ENCODE measurements at regions not wholly inside any gene's neighbourhood (a gene's known extent, or its start where the extent isn't known, plus 50 kb on each side); places are given as distances from the start of the nearest gene placed in this dataset.

DNA sequence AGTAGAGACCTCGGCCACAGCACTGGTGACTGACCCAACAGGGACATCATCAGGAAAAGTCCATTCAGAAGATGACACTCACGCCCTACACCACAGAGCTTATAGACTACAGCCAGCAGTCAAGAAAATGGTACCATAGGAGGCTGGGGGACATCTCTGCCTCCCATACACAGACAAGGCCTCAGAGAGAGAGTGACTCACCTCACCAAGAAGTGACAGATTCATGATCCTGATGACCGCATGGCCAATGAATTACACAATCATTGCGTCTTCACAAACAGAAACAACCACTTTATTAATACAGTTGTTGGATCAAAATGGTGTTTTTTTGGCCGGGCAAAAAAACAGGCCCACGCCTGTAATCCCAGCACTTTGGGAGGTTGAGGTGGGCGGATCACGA is 260.8 kb upstream of the TSHZ3 start:
- DNase-seq, result no peak

DNA sequence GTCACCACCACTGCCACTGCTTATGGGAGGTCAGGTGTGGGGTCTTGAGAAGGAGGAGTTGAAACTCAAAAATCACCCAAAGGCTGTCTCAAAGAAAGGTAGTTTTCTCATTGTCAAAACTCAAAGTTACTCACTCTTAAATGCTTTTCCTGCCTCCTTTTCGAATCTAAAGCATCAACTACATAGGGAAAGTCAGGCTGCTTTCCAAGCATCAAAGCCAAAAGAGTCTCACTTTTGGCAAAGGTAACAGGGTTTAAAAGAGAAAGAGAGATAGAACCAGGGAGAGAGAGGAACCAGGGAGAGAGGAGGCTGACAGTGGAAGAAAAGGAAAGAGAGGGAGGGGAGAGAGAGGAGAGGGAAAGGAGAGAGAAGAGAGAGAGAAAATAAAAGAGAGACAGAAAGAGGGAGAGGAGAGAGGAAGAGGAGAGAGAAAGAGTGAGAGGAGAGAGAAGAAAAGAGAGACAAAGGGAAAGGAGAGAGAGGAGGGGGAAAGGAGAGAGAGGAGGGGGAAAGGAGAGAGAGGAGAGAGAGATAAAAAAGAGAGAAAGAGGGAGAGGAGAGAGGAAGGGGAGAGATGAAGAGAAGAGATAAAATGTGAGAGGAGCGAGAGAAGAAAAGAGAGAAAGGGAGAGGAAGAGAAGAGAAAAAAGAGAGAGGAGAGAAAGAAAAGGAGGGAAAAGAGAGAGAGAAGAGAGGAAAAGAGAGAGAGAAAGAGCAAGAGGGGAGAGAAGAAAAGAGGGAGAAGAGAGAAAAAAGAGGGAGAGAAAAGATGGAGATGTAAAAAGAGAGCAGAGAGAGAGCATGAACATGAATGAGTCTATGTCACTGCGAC is 262.0 kb upstream of the TSHZ3 start:
- DNase-seq, result no peak

DNA sequence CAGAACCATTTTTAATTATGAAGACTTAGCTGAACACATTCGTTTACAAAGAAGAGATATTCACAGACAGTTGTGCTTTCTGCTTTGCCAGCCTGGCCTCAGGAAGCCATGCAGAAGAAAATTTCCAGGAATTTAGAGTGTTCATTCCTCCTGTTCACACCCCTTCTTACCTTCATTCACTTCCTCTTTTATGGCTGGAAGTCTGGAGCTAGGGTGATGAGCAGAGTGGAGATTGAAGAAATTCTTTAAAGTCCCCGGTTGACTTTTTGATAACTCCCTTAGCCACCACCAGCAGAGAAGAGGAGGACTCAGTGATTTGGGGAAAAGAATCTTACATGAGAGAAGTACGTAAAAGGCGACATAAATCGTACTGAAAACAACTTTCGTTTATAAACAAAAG is 263.6 kb upstream of the TSHZ3 start:
- DNase-seq, result no peak

DNA sequence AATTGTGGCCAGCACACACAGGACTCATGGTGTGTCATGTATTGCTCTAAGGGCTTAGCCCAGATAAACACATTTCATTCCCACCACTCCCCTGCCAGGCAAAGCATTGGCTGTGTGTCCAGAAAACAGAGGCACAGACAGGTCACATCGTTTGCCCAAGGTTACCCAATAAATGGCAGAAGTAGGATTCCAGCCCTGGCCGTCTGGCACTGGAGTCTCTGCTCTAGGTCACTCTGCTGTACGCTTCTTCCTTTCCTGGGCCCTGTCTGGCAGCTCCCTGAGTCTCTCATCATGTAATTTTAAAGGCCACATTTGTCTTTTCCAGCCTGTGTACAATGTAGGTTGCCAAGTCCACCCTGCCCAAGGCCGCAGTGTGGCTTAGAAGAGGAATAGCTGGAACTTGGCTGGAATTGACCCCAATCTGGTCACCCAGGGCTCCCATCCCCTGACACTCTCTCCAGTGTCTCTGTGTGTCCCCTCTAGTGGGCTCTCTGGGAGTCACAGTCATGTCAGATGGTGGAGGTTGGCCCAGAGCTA is 264.5 kb upstream of the TSHZ3 start:
- no peak for DNase-seq

DNA sequence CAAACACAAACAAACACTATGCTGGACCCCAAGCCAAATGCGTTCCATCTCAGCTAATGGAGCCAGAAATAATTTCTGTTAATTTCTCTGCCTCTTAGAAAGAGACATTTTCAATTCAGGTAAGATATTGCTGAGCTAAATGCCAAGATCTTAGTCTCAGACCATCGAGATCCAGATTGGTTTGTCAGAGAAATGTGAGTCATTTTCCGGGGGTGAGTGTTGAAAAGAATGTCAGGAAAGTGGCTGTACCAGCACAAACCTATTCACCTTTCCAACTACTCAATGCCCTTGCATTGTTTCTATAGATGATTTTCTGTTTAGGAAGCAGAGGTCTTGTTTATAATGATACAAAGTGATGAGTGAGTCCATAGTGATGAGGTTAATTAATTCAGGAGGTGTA is 266.8 kb upstream of the TSHZ3 start:
- DNase-seq, result no peak

DNA sequence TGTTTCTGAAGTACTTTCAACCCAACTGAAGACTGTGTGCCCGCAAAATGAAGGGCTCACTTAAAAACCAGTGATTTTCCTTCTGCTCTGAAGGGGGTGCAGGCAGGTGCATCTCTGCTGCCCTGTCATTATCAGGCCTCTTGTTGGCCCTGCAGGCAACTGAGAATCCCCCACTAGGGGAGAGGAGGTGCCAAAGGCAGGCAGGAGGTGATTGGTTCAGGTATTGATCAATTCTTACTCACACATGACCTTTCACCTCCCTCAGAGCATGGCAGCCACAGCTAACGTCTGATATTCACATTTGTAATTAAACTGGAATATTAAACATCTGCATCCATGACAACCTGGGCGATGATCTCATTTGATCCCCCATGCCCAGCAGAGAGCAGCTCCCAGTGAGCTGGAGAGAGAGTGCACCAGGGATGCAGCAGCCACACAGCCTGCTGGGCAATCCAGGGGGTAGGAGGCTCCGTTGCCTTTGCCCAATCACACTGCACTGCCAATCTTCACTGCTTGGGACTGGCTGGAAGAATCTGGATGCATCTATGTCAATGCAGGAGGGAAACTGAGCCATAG is 267.9 kb upstream of the TSHZ3 start:
- DNase-seq, result no peak

DNA sequence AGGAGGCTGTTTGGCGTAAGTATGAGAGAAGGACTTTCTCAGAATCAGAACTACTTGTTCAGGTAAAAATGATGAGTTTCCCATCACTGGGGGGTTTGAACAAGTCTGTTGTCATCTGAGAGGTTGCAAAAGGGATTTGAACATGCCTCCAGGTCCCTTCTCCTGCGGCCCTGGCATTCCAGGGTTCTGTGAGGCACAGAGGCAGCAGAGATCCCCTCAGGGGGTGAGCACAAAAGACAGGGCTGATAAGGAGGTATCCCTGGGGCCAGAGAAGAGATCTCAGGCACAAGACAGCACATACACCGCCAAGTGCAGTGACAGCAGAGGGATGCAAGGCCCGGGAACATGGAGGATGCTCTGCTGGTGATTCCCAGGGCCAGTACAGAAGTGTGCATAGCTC is 275.8 kb upstream of the TSHZ3 start:
- no peak for DNase-seq

DNA sequence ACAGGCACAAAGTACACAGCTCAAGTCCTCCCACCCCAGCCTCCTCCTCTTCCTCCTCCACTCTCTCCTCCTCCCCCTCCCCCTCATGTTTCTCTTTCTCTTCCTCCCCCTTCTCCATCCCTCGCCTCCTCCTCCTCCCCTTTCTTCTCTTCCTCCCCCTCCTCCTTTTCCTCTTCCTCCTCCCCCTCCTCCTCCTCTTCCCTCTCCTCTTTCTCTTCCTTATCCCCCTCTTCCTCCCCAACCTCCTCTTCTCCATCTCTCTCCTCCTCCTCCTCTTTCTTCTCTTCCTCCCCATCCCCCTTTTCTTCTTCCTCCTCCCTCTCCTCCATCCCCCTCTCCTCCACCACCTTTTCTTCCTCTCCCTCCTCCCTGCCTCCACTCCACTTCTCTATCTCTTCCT is 276.3 kb upstream of the TSHZ3 start:
- no peak for DNase-seq

DNA sequence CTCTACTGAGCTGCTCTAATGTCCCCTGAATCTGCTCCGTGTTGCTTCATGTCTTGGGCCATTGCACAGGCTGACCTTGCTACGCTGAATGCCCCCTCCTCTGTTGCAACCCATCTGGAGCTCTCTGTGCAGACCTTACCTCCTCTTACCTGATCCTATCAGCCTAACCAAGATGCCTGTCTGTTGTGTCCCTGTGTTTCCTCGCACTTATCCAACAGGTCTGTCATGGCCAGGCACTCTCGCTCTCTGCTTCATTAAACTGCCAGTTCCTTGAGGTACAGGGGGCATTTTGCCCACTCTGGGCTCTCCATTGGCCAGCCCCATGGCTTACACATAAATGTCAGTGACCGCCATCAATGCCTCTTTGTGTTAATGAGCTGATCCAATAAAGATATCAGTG is 277.7 kb upstream of the TSHZ3 start:
- DNase-seq, result no peak

DNA sequence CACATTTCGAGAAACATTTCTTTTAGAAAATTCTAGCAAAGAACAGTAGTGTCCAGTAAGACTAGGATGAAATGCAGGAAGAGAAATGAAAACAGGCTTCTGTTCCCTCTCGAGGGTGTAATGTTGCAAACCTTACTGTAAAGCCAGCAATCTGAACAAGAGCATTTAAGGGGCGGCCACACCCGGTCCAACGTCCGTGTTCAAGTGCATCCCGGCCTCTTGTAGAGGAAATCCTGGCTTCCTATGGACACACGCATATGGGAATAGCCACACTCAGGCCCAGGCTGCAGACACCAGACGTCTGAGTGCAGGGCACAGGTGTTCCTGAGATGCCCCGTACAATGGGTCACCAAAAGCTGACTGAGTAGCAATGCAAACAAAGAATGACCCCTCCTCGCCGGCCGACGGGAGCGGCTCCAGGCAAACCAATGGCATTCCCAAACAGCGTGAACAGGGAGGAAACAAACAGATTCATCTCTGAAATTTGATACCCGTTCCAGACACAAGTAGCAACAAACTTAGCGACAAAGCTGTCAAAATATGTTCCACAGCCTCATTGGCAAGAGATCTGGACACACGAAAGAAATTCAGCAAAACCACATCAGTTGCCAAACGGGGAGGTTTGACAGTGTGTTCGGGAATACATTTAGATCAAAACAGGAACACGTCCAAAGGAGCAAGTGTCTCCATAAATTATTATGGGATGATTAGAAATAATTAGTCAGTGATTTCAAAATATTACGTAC is 278.6 kb upstream of the TSHZ3 start:
- DNase-seq, result no peak

DNA sequence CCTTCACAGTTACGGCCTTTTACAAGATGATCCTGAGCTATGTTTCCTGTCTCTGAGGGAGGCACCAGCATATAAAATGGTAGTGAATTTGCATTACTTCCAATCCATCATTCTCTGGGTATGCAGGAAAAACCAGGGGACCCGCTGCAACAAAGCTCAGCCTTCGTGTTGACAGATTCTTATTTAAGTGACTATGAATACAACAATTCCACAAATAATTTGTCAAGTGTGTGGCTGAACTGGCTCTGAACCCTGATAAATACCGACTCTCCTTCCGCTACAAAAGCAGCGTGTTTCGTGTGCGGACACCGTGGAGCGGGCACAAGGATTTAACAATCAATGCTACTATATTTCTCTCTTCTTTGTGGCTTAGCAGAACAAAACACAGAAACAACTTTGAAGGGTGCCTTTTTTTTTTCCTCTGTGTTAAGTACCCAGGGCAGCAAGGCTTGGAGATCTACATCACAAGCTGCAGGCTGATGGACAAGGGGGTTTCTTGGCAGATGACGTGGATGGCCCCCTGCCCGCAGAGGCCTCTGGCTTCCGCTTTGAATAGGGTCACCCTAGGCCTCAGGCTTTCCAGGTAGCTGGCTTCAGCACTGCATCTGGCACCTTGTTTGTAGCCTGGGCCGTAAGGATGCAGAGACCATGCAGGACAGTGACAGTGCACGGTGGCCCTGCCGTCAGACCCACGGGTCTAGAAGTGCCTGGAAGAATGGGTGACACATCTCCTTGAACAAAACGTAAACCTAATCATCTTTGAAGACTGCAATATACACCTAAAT is 280.5 kb upstream of the TSHZ3 start:
- no peak for DNase-seq

DNA sequence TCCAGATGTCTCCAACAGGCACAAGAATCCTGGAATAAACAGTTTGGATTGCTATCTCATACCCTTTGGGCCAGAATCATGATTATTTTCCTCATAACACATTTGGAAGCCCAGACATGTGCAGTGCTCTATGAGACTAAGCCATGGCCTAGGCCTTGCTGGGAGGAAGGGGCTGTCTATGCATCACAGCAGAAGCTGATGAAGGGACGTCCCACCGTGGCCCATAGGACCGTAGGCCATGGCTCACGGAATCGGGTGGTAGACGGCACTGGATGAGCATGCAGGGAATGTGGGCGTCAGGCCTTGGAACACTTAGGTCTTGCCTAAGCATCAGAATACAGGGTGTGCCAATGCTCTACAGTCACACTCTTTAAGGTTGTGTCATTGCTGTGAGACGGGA is 283.8 kb upstream of the TSHZ3 start:
- DNase-seq, result no peak

DNA sequence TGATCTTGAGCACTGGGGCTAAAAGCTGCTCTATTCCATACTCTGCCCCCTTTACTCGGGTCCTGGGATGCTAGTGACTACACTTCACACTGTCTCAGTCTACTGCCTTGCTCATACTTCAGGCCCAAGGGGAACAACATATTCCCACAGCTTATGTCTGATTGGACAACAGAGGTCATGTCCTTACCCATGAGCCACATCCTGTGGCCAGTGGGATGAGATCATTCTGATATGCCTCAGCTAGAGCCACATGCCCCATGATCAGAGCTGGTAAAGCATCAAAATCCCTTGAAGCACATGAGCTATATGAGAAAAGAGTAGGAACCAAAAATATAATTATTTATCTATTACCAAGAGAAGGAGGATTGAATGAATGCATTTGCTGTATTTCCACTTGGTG is 290.1 kb upstream of the TSHZ3 start:
- no peak for DNase-seq

DNA sequence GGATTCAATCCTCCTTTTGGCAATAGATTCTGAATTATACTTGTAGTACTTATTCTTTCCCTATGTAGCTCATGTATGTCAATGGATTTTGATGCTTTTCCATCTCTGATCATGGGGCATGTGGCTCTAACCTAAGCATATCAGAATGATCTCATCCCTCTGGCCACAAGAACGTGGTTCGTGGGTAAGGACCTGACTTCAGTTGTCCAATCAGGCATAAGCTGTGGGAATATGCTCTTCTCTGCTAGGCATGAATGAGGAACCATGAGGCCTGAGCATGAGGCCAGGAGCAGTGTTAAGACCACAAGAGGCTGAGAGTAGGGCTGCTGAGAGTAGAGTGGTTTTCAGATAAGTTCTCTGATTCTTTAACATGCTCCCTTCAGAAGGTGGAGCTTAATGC is 292.4 kb upstream of the TSHZ3 start:
- no peak for DNase-seq

DNA sequence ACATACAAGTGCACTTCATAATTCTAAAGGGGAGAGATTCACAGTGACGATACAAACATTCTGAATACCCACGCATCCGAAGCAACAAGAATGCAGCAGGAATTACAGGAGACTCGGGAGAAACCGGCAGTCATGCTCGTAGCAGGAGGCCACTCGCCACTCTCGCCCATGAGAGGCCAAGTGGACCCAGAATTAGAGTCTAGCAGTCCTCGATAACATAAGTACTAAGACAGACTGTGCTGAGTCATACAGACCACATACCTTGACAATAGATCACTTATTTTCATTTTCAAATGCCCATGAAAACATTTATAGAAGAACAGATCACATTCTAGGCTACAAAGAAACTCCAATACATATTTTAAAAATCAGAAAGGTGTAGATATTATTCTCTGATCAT is 299.1 kb upstream of the TSHZ3 start:
- DNase-seq, result no peak

DNA sequence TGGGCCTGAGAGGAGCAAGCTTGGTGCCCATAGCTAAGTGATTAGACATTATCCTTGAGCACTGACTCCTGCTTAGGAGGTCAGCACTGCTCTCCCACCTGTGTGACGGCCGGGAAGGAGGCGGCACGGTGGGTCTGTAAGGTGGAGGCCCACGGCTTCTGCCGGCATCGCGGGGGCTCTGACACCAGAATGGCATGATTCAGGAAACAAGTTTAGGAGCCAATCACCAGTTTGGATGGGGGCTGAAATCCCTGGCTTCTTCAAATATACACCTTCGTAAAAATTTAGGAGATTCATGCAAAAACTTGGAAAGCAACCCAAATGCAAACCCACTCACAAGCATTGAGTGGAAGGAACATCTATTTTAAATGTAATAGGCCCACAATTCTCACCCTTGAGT is 307.3 kb upstream of the TSHZ3 start:
- no peak for DNase-seq

DNA sequence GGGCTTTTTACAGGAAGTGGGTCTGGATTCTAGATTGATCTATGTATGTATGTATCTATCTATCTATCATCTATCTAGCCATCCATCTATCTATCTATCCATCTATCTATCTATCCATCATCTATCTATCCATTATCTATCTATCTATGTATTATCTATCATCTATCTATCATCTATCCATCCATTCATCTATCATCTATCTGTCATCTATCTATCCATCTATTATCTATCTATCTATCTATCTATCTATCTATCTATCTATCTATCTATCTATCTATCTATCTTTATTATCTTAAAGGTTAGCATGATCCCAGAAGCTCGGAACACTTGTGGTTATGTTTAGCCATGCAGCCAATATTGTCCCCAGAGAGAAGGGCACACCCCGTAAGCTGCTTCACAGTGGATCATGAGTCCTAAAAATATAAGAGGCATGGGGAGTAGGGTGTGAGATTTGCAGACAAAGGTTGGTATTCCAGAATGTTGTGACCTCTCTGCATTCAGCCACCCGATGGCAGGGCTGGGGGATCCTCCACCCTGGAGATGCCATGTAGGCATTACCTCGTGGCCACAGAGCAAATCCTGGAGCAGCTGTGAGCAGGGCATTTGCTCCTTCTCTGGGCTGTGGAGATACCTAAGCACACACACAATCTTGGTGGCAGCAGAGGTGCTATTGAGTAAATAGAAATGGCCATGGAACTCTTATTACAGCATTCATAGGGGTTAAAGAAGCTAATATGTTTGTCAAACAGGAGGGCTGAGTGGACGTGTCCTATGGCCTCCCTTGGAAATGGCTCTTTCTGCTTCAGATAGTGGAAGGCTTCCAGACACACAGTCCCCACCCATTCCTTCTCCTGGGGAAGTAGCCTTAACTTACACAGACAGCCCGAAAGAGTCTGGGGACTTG is 310.0 kb upstream of the TSHZ3 start:
- no peak for DNase-seq

DNA sequence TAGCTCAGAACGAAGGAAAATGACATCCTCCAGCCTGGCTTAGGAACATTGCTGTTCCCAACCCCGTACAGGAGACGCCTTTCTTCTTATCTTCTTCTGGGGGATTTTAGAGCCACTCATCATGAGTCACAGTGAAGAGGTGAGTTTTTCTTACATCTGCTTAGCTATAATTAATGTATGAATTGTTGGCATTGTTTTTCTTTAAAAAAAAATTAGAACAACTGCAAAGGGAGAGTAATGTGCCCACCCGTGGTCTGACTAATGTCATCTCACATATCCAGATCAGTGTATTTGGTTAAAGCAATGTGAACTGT is 310.6 kb upstream of the TSHZ3 start:
- DNase-seq, result no peak

DNA sequence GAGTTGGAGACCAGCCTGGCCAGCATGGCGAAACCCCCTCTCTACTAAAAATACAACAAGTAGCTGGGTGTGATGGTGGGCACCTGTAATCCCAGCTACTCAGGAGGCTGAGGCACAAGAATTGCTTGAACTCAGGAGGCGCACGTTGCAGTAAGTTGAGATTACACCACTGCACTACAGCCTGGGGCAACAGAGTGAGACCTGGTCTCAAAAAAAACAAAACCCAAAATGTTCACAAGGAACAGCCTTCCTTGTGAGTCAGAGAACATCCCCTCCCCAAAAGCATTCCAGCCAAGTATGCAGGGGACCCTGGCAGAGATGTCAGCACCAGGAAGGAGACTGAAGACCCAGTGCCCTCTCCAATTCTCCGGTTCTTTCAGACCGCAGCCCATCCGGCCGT is 314.9 kb upstream of the TSHZ3 start:
- no peak for DNase-seq

DNA sequence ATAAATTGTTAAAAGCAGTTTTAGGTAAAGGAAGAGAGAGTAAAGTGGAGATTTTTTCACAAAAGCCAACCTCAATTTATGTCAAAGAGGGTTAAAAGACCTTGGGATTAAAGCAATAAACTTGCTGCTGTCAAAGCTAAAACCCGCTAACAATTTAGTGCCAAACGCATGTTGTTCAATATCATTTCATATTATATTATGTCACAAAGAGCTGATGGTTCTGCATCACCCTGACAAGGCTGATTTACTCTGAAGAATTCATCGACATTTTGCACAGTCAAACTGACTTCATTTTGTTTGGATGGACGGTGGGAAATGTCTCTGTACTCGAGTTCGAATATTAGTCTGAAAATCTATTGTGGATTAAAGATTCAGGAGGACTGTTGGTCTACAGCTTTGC is 315.8 kb upstream of the TSHZ3 start:
- DNase-seq, result no peak

DNA sequence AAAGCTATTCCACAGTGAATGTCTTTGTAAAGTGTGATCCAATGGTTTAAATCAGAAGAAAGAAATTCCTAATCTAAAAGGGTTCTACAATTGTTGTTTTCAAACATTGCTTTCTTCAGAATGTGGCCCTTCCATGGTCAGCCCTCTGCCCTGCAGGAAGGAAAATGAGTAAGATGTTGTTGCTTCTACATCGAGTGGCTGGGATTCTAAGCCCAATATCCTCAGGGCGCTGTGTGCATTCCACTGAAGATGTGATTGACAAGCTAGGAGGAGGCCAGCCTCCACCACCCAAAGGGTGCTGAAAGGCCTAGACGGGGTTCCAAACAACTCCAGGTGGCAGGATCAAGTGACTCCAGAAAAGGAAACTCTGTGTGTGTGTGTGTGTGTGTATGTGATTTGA is 316.9 kb upstream of the TSHZ3 start:
- no peak for DNase-seq

DNA sequence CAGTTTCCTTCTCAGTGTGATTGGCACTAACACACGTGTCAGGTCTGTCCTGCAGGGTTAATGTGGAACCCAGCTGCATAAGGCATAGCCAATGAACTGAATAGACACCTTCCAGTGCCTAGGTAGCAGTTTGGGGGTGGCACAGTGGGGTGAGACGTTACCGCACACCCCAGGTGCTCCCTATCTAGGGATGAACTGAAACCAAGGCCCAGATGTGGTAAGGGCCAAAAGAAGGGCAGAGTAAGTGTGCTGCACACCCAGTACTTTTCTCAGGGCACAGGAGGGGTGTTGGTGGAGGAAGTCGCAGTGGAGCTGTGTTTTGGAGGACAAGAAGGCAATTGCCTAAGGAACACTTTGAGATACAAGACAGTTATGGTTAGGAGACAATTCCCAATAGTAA is 317.9 kb upstream of the TSHZ3 start:
- no peak for DNase-seq

Data from inflammatory macrophage (primary cell).